ENCODE measurements at regions not wholly inside any gene's neighbourhood (a gene's known extent, or its start where the extent isn't known, plus 50 kb on each side); places are given as distances from the start of the nearest gene placed in this dataset.
A peak's percentile ranks its signal among the peaks of the same experiment; 100 is the strongest.

- ATAC-seq = no peak
- peaks cover 6 to 9% of the 10 kb centered on the region in 2 donors for H3K9me3 Mint-ChIP-seq
Observed at GRCh38 chr18:44497311-44497710, 183.4 kb upstream of the SETBP1 start.

GRCh38 chr18:44497757-44498490 is 182.8 kb upstream of the SETBP1 start:
- no peak for DNase-seq (ENCODE audit: low spot score in 2 of 2)
- H3K27ac Mint-ChIP-seq = no peak overlapping the region
- ATAC-seq = no peak
- H3K36me3 Mint-ChIP-seq = no peaks in the 10 kb centered on the region
- H3K9me3 Mint-ChIP-seq = peaks cover 9 to 12% of the 10 kb centered on the region in 2 donors

More at GRCh38 chr18:44497311-44497710, 183.4 kb upstream of the SETBP1 start:
- H3K27ac Mint-ChIP-seq = no peak overlapping the region
- H3K36me3 Mint-ChIP-seq = no peaks in the 10 kb centered on the region
- no peak for DNase-seq (ENCODE audit: low spot score in 2 of 2)

DNA sequence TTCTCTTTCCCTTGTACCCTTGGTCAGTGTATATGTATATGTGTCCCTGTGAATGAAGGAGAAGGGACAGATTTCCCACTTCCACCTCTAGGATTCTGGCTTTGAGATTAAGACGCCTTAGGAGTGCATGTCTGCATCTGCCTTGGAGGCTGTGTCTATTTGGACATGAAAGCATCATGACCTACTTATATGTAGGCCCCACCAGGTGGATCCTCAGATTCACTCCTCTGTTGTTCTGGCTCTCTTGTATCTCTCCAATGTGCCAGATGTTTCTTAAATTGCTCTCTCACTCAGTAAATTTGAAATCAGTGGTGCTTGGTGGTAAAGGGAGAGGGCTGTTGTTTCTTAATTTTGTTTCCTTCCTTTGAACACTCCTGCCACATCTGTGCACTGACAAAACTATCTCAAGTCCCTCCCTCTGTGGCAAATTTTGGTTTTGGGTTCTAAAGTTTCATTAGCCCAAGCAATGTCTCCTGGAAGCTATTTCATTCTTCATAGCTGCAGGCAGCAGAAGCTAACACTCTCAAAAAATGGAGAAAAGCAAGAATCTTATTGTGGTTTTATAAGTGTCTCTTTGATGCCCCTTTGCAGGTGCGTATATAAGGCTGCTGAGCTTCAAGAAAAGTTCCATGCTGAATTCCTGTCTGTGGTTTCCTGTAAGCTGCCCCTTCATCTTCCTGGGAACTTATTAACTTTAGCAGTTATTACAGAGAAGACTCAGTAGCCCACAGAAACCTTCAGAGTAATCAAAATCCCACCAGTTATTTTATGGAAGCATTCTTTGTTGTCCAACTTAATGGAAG is 179.7 kb upstream of the SETBP1 start:
- Mint-ChIP-seq H3K36me3 (no peaks in the 10 kb centered on the region), H3K27ac (no peak overlapping the region), H3K9me3 (peaks cover 5 to 6% of the 10 kb centered on the region in 2 donors)
- no peak for DNase-seq (ENCODE audit: low spot score in 2 of 2)
- ATAC-seq = no peak

GRCh38 chr18:44502221-44502620 is 178.5 kb upstream of the SETBP1 start:
- Mint-ChIP-seq H3K36me3 (no peaks in the 10 kb centered on the region), H3K27ac (no peak overlapping the region), H3K9me3 (peaks cover 5 to 6% of the 10 kb centered on the region in 2 donors)
- ATAC-seq (no peak), DNase-seq (ENCODE audit: low spot score in 2 of 2) (no peak)

GRCh38 chr18:44502790-44503189 is 177.9 kb upstream of the SETBP1 start:
- Mint-ChIP-seq H3K27ac (no peak overlapping the region), H3K9me3 (peaks cover 5 to 6% of the 10 kb centered on the region in 2 donors), H3K36me3 (no peaks in the 10 kb centered on the region)
- ATAC-seq = no peak
- no peak for DNase-seq (ENCODE audit: low spot score in 2 of 2)

DNA sequence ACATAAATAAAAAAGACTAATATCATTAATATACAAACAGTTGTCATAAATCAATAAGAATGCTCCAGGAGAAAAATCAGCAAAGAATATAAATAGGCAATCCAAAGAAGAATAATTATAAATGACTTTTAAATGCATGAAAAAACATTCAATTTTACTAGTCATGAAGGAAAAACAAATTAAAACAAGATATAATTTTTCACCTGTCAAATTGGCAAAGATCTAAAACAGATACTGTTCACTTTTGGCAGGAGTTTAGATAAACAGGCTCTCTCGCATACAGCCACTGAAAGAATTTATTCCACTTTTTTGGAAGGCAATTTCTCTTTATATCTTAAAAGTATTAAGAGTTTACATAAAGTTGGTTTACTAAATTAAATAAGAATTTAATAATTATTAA is 176.8 kb upstream of the SETBP1 start:
- H3K36me3 Mint-ChIP-seq = no peaks in the 10 kb centered on the region
- ATAC-seq (no peak), DNase-seq (ENCODE audit: low spot score in 2 of 2) (no peak)
- H3K27ac Mint-ChIP-seq = no peak overlapping the region
- H3K9me3 Mint-ChIP-seq = peaks cover 0 to 6% of the 10 kb centered on the region in 2 donors

GRCh38 chr18:44507729-44508325 is 172.9 kb upstream of the SETBP1 start:
- Mint-ChIP-seq H3K27ac (no peak overlapping the region), H3K36me3 (no peaks in the 10 kb centered on the region), H3K9me3 (peaks cover 0 to 4% of the 10 kb centered on the region in 2 donors)
- ATAC-seq = peak; percentile 39 to 55
- DNase-seq (ENCODE audit: low spot score in 2 of 2) = no peak

DNA sequence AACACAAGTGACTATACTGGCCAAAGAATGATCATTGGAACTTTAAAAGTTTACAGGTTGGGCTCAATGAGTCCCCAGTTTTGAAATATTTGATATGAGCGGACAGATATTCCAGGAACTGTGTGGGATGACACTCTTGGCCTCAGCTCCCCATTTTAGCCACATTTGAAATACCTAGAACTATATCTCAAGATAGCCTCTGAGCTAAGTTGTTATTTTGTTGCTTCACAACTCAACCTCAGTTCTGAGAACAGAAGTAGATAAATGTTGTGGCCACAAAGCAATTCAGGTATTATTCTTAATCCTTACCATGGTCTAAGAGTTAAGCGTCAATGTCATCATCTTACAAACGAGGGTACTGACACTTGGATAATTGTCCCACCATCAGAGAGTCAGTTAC is 172.2 kb upstream of the SETBP1 start:
- ATAC-seq (no peak), DNase-seq (ENCODE audit: low spot score in 2 of 2) (no peak)
- Mint-ChIP-seq H3K9me3 (peaks cover 0 to 4% of the 10 kb centered on the region in 2 donors), H3K36me3 (no peaks in the 10 kb centered on the region), H3K27ac (no peak overlapping the region)

DNA sequence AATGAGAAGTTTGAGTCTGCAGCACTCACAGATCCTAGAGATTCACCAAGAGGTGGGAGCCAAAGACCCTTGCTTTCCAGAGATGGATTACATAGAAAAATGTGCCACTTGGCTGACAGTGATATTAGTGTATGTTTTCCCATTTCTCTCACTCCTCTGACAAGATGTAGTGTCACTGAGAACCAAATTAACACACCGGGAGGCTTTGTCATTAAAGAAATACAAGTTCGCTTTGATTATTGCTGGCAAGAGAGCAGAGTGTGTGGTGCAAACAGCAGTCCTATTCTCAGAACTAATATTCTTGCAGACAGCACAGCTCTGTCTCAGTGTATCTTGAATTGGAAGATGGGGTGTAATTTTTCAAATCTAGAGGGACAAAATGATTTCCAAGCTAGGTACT is 171.6 kb upstream of the SETBP1 start:
- Mint-ChIP-seq H3K36me3 (no peaks in the 10 kb centered on the region), H3K9me3 (peaks cover 0 to 4% of the 10 kb centered on the region in 2 donors), H3K27ac (no peak overlapping the region)
- ATAC-seq (no peak), DNase-seq (ENCODE audit: low spot score in 2 of 2) (no peak)

DNA sequence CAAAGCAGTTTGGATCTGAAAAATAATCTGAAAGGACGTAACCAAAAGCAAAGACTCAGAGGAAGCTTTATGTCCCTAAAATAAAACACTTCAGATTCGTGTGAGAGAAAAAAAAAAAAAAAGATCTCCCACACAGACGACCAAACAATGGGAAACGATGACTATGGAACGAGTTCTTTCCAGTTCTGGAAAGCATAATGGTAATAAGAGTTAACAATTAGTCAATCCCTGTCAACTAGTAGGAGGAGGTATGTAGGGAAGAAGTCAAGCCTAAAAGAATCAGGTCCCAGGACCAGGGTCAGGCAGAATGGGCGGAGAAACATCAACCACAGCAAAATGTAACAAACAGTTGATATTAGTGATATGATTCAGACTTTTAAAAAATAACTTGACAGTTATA is 170.3 kb upstream of the SETBP1 start:
- Mint-ChIP-seq H3K9me3 (peaks cover 0 to 4% of the 10 kb centered on the region in 2 donors), H3K36me3 (no peaks in the 10 kb centered on the region), H3K27ac (no peak overlapping the region)
- DNase-seq (ENCODE audit: low spot score in 2 of 2) = no peak
- ATAC-seq = no peak

DNA sequence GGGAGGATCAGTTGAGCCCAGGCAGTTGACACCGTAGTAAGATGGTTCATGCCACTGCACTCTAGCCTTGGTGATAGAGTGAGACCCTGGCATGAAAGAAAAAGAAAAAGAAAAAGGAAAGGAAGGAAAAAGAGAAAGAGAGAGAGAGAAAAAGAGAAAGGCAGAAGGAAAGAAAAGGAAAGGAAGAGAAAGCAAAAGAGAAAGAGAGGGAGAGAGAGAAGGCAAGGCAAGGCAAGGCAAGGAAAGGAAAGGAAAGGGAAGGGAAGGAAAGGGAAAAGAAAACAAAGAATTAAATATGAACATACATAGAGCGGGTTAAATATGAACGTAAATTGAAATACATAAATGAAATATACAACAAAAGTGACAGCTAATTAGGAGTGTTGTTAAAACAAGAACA is 167.5 kb upstream of the SETBP1 start:
- H3K9me3 Mint-ChIP-seq = peaks cover 4 to 5% of the 10 kb centered on the region in 2 donors
- DNase-seq (ENCODE audit: low spot score in 2 of 2) (no peak), ATAC-seq (no peak)
- no peak overlapping the region for H3K27ac Mint-ChIP-seq
- no peaks in the 10 kb centered on the region for H3K36me3 Mint-ChIP-seq

DNA sequence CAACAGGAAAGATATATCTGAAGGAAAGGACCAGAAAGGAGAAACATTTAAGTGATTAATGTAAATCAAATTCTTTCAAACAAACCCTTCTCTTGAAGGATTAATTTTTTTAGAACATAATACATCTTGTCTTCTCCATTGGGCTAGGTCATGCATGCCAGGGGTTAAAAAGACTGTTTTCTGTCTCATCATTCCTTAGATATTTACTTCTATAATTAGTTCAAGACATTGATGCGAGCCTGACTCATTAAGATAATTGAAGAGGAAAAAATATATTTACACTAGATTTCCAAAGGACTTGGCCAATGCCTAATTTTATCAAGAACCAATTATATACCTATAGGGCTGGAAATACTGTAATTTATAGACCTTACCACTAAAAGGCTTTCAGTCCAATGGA is 166.6 kb upstream of the SETBP1 start:
- no peak for ATAC-seq
- H3K36me3 Mint-ChIP-seq = no peaks in the 10 kb centered on the region
- H3K9me3 Mint-ChIP-seq = peaks cover 4 to 5% of the 10 kb centered on the region in 2 donors
- H3K27ac Mint-ChIP-seq = no peak overlapping the region
- DNase-seq (ENCODE audit: low spot score in 2 of 2) = no peak

DNA sequence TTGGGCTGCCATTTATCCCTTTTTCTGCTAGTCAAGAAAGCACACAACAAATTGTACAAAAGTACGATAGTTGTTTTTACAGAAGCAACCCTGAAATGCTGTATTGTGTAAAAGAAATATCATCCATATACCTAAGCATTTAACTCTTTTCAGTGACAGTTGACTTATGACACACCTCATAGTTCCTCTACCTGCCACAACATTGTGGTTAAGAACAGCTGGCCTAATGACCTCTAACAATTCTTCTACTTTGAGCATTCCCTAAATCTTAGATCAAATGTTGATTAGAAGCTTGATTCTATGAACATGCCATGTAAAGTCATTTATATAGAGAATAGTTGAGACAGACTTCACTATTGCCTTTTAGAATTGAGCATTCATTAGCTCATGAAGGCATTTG is 165.9 kb upstream of the SETBP1 start:
- no peak for ATAC-seq
- Mint-ChIP-seq H3K27ac (no peak overlapping the region), H3K9me3 (peaks cover 4 to 5% of the 10 kb centered on the region in 2 donors), H3K36me3 (no peaks in the 10 kb centered on the region)
- no peak for DNase-seq (ENCODE audit: low spot score in 2 of 2)

DNA sequence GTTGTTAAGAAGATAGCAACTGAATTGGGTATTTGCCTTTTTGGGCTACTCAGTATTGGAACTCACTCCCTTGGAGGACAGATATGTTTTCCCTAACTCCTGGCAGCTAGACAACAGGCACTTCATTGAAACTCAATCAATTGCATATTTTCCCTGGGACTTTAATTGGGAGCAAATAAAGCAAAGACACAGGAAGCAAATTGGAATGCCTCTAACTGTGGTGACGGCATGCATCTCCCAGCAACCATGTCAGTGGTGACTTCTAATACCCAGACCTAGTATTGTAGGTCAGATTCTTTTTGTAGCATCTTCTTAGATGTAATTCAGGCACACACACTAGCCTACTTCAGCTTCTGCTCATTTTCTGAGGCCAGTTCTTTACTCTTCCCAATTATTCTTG is 164.2 kb upstream of the SETBP1 start:
- ATAC-seq (no peak), DNase-seq (ENCODE audit: low spot score in 2 of 2) (no peak)
- Mint-ChIP-seq H3K36me3 (no peaks in the 10 kb centered on the region), H3K9me3 (peaks cover 0 to 5% of the 10 kb centered on the region in 2 donors), H3K27ac (no peak overlapping the region)

DNA sequence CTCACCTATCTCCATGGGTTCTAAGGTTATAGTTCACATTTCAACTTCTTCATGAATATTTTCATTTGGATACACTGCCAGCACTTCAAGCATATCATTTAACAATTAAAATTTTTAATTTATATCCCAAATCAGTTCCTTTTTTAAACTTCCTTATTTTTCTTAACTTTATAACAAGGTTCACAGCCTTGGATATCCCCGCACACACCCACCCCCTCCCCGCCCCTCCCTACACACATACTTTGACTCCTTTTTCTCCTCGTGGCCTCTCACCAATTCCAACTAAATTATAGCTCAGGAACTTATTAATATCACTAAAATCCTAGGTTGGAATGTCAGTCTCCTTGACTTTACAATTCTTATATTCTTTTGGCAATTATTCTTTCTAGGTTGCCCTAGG is 163.6 kb upstream of the SETBP1 start:
- Mint-ChIP-seq H3K36me3 (no peaks in the 10 kb centered on the region), H3K27ac (no peak overlapping the region), H3K9me3 (peaks cover 0 to 5% of the 10 kb centered on the region in 2 donors)
- DNase-seq (ENCODE audit: low spot score in 2 of 2) = no peak
- ATAC-seq = no peak

DNA sequence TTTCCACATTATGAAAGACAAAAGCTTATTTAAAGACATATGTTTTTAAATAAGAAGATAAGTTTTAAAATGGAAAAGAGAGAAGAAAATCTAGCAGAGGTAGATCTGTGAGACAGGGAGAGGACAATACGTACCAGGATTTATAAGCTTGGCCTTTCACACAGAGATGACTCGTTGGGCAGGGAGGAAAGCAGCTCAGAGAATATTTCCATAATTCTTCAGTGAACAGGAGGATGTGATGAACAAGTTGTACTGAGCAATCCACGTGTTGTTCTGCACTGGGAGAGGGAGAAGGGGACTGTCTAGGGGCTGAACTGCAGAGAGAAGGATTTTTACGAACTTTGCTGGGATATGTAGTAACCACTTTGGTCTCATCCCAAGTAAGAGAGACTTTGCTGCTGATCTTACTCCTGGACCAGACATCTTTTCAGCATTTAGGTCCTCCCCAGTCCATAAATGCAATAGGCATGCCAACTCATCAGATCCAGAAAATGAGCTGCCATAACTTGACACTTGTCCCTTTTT is 162.5 kb upstream of the SETBP1 start:
- H3K36me3 Mint-ChIP-seq = no peaks in the 10 kb centered on the region
- H3K27ac Mint-ChIP-seq = no peak overlapping the region
- H3K9me3 Mint-ChIP-seq = peaks cover 0 to 5% of the 10 kb centered on the region in 2 donors
- ATAC-seq (no peak), DNase-seq (ENCODE audit: low spot score in 2 of 2) (no peak)

DNA sequence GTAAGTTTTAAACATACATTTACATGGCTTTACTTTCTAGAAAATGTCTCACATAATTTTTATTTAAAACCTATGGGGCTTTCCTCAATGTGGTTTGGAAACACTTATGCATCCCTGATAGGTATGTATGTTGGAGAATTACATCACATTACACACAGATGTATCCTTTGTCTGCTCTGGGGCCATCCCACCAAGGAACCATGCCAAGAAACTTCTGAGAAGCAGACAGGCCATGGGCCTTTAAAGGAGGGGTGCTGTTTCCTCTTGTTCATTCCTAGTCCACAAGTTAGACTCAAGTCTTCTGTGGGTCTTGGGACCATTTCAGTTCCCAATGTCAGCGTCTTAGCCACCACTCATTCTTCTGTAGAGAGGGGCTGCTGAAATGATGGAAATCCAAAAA is 162.0 kb upstream of the SETBP1 start:
- Mint-ChIP-seq H3K9me3 (peaks cover 0 to 5% of the 10 kb centered on the region in 2 donors), H3K36me3 (no peaks in the 10 kb centered on the region), H3K27ac (no peak overlapping the region)
- DNase-seq (ENCODE audit: low spot score in 2 of 2) (no peak), ATAC-seq (no peak)

Measured in activated naive CD4-positive, alpha-beta T cell treated with anti-CD3 and anti-CD28 coated beads, Interleukin-2, amount 50 U/mL, for 72 hours (primary cell).